SKM-1 treated with dmso at 0.1 percent for 144 hours (cell line): ENCODE measurements at regions not wholly inside any gene's neighbourhood (a gene's known extent, or its start where the extent isn't known, plus 50 kb on each side); places are given as distances from the start of the nearest gene placed in this dataset.
"Not testable (repeated sequence)": the region's sequence is repeated elsewhere in the genome, so short reads cannot be mapped to it uniquely, and the experiment has no call there.

Source experiments
- DNase-seq: peaks from one replicate; lab custom pipeline; 2025; ENCODE audit not compliant: unreplicated experiment; lab: John Stamatoyannopoulos, UW

DNA sequence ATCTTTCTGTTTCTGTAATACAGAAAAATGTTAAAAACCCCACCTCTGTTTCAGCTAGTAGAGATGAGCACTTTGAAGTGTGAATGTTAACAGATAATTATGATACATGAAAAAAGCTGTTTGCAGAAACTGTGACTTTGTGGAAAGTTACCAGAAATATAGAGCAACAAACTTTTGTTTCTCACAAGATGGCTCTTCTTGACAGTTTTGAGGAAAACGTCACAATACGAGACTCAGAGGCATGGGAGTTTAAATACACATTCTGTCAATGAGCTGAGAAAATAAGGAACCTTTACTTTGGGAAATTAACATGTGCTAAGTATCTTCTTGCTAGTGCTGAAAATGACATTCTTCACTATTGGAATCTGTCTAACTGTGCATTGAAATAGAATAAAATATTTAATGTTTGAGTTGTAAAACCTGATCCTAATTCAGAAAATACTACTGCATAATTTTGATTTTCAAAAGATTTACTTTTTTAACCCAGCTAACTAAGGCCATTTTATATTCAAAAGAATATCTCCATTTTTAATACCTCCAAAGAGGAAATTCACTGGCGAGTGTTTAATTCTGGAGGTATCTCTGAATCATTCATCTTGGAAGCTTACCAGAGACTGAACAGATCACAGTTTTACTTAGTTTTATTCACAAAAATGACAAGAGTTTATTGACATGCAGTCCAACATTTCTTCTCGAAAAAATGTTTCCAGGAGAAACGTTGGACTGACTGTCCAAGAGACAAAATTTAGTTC lies 308.9 kb upstream of the LRFN5 start:
- no peak for DNase-seq

DNA sequence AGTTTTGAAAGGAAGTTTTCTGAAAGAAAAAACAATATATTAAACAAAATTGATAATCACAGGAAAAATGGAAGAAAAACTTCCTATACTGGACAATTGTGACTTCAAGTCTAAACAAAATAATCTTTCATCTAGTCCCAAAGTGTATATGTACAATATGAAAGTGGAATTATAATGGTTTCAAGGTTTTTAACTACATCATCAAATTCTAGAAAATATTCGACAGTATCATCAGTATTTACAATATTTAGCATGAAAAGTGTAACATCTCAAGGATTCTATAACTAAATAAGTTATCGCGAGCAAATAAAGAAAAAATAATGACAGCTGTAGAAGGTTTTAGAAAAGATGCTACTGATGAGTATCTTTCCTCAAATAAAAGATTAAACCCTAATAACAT lies 310.9 kb upstream of the LRFN5 start:
- DNase-seq, result no peak

DNA sequence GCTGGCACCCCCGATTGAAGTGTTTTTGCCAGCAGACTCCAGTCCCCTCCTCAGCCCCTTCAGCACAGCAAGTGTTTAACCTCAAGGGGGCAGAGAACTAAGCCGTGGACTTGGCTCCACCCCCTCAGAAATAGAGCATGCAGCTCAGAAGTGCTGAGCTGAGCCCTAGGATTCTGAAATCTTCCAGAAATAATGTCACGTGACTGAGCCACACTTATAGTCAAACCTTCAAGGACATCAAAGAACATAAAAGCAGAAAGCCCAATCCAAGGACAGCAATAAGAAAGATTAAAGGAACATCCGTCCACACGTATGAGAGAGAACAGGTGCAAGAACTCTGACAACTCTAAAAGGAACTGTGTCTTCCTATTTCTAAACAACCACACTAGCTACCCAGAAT lies 317.7 kb upstream of the LRFN5 start:
- DNase-seq, result no peak

DNA sequence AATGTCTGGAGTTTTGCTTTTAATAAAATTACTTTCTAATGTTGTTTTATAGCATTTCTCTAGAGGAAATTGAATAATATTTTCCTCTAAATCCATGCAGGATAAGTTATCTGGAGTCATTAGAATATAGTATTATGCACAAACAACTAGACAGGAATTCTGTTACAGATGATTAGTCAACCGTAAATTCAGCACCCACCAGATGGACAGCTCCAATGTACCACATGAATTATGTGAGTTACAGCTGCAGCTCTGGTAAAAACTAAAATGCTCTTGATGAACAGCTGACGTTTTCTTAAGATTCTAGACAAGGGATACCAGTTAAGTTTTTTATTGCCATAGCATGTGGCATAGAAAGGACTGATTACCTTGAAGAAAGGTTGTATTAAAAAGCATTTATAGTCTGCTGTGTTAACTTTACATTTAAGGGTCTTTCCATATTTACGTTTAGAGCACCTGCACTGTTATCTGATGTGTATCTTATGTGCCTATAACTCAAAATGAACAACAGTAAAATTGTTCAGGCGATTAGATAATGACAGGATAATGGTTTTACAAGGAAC lies 321.4 kb upstream of the LRFN5 start:
- DNase-seq, result no peak

DNA sequence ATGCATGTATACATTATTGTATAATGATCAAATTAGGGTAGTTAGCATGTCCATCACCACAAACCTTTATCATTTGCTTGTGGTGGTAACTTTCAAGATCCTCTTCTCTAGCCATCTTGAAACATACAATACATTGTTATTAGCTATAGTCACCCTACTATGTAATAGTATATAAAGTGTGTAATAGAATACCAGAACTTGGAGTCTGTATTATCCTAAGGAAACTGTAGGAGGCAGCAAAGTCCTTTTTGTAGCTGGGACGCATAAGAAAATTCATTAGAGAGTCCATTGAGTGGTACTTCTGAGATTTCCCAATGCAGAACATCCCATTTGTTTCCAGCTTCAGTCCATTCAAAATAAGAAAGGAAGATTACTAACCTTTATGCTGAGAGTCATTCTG lies 325.9 kb upstream of the LRFN5 start:
- DNase-seq, result no peak

DNA sequence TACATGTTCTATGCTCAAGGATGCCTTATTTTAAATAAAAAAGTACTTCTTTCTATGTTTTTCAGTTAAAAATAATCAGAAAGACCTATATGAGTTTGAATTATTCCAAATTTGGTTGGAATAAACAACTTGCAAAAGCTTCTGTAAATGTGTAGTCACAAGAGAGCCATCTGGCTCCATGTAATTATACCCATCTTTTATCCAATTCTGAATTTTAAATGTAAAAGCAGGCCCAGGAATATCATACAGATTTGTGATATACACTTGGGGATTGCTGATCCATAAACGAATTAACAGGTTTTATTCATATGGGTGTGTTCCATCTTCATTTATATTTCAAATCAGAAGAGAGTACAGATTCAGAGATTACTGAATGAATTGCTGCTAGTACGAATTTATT lies 329.2 kb upstream of the LRFN5 start:
- no peak for DNase-seq

DNA sequence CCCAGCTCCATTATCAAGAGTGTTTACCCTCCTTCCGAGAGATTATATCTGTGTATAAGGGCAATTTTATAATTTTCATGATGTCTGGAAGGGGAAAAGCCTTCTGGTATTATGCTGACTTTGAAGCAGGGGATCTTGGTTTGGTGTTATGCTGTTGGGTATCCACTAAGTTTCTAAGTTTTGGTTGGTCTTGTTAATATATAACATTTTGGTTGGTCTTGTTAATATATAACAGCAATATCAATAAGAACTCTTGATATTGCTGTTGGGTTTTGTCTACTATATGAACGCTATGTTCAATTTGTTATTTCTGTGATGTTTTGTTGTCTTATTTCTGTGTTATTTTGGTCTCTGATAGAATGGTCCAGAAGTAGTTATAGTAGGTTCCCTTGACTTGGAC lies 349.2 kb upstream of the LRFN5 start:
- DNase-seq, result no peak

DNA sequence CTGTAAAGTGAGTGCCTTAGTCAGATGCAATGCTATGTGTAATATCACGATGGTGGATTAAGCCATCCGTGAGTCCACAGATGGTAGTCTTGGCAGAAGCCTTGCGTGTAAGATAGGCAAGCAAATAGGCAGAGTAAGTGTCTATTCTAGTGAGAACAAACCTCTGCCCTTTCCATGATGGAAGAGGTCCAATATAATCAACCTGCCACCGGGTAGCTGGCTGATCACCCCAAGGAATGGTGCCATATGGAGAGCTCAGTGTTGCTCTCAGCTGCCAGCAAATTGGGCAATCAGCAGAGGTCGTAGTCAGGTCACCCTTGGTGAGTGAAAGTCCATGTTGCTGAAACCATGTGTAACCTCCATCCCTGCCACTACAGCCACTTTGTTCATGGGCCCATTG lies 371.2 kb upstream of the LRFN5 start:
- no peak for DNase-seq

DNA sequence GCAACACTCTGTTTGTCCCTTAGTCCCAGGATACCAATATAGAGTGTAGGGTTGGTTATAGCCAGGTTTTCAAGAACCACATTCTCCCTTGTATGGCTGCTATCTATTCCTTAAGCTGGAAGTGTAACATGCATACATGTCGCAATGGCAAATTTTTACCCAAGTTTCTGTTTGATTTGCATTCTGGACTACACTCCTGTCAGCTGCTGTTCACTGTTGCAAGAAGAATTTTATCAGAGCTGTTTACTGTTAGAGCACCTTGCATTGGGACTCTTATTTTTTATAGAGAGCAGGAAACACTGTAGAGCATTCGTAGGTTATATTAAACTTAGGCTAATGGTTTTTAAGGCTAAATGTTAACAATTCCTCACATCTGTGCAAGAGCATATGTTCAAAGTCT lies 376.0 kb upstream of the LRFN5 start:
- DNase-seq, result no peak

DNA sequence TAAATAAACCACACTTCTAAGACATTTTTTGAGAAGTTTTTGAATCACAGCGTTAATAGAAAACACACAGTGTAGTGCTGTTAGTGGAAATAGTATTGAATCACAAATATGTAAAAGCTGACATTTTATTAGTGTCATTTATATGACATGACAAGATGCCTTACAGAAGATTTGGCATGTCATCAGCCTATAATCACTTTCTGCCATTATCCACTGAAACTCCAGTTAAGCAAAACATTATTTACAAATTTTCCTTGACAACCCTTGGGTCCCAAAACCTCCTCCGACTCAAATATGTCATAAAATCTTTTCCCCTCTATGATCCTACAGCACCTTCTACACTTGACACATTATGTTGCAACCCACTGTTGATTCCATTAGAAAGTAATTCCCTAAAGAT lies 376.9 kb upstream of the LRFN5 start:
- no peak for DNase-seq

DNA sequence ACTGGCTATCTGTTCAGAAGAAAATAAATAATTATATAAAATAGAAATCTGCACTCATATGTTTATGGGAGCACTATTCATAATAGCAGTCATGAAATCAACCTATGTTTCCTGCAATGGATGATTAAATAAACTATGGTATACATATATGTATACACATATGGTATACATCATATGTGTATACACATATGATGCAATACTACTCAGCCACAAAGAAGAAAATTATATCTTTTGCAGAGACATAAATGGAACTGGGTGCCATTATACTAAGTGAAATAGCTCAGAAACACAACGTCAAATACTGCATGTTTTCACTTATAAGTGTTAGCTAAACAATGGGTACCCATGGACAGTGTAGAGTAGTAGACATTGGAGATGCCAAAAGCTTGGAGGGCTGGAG lies 381.2 kb upstream of the LRFN5 start:
- no peak for DNase-seq

DNA sequence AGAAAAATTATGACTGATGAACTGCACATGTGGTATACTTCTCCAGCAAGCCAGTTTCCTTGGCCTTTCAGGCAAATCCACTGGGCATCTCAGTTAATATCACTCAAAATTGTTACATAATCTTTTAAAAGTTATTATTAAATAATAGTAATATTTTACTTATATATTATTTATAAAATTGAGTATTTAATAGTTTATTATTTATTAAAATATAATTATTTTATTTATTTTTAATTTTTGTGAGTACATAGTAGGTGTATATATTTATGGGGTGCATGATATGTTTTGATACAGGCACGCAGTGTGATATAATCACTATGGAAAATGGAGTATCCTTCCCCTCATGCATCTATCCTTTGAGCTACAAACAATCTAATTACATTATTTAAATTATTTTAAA lies 384.1 kb upstream of the LRFN5 start:
- no peak for DNase-seq

DNA sequence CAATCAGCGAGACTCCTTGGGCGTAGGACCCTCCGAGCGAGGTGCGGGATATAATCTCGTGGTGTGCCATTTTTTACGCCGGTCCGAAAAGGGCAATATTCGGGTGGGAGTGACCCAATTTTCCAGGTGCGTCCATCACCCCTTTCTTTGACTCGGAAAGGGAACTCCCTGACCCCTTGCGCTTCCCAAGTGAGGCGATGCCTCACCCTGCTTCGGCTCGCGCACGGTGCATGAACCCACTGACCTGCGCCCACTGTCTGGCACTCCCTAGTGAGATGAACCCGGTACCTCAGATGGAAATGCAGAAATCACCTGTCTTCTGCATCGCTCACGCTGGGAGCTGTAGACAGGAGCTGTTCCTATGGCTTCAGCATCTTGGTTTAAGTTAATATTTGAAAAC lies 391.7 kb upstream of the LRFN5 start:
- not testable (repeated sequence) for DNase-seq

DNA sequence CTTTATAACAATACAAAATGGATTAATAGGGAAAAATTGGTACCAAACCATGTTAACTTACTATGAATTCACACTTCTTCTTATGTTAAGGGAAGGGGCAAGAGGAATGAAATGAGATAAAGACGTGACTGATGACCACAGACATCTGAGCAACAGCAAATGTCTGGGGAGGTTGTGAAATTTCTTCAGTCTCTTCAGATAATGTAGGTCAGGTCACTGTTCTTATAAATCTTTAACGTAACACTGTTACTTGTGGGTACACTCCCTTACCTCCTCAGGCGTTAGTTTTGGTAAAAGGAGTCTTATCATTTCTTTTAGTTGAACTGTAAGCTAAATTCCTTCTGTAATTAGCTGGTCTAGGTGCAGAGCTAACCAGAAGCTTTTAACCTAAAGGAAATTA lies 405.0 kb upstream of the LRFN5 start:
- DNase-seq, result no peak

DNA sequence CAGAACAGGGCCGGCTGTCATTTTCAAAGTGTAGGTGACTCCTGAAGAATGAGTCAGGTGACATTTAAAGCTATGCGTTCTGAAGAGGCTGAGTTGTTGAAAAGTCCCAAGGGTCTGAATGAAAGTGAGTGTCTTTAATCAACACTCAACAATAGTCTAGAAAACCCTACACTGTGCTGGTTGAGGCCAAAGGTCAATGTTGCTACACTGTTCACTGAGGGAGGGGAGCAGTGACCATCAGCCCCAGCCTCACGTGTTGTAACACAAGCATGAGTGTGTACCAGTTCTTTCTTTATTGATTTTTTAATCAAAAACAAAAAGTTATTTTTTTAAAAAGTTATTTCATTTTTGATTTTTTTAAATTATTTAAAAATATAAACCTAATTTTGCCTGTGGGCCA lies 418.8 kb upstream of the LRFN5 start:
- no peak for DNase-seq

DNA sequence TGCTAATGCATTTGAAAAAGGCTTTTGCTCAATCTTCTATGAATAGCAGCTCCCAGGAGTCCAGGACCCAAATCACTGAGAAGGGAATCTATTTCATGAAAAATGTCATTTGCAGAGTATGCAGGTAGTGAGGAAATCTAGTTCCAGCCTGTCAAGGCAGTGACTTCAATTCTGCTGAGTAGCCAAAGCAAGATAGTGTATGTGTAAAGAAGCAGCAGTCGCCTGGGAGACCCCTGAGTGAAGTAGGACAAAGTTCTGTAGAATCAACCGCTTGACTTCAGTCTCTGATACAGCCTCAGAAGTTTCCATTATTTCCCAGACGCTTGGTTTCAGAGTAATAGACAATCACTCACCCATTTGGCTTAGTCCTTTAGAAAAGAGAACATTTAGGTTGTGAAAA lies 435.6 kb upstream of the LRFN5 start:
- DNase-seq, result no peak

DNA sequence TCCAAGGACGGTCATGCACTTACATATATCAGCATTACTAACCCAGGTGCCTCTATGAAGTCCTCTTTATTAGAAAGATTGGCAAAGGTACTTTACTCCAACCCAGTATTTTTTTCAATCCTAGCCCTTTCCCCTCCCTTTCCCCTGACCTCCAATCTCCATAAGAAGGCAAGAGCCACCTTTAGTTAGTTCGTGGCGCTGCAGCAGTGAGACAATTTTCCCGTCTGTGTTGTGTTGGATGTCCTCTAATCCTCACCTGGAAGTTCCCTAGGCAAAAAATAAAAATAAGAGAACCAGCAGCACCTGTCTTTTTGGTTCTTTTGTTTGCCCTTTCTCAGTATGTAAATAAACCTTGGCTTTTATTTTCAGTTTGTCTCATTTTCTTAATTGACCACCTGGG lies 439.6 kb upstream of the LRFN5 start:
- DNase-seq, result no peak

DNA sequence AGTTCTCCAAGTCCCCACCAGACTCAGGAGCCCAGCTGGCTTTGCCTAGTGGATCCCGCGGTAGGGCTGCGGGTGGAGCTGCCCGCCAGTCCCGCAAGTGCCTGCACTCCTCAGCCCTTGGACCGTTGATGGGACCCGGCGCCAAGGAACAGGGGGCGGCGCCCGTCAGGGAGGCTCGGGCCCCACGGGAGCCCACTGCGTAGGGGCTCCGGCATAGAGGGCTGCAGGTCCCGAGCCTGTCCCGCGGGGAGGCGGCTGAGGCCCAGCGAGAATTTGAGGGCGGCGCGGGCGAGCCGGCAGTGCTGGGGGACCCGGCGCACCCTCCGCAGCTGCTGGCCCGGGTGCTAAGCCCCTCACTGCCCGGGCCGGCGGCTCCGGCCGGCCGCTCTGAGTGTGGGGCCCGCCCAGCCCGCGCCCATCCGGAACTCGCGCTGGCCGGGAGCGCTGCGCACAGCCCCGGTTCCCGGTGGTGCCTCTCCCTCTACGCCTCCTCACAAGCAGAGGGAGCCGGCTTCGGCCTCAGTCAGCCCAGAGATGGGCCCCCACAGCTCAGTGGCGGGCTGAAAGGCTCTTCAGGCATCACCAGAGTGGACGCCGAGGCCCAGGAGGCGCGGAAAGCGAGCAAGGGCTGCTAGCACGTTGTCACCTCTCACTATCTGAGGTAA lies 452.4 kb upstream of the LRFN5 start:
- DNase-seq, result no peak

DNA sequence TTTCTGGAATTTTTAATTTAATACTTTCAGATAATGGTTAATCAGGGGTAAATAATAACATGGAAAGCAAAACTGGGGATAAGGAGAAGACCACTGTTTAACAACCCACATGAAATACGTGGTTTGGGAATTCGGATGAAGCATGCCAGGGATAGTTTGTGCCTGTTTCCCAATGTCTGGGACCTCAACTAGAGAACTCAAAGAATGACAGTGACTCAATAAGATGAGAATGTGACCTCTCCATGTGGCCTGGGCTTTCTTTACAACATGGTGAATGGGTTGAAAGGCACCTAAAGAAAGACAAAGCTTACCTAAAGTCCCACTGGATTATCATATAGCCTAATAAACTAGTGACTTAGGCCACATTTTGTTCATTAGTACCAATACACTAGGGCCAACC lies 460.3 kb upstream of the LRFN5 start:
- DNase-seq, result no peak

DNA sequence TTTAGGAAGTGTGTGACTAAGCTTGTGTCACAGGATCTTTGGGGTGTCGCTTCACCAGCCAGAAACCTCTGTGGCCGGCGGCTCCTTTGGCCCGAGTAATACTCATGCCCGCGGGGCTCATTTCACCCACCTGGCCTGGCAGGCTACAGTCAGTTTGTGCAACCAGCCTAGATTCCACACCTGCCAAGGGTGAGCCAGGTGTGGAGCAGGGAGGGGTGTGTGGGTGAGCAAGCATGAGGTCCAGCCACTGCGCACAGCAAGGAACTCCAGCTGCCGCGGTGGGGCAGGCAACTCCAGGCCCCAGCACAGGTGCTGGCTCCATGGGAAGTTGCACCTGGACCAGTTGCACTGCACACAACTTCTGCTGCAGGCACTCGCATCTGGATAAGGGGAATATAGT lies 462.3 kb upstream of the LRFN5 start:
- DNase-seq, result no peak

DNA sequence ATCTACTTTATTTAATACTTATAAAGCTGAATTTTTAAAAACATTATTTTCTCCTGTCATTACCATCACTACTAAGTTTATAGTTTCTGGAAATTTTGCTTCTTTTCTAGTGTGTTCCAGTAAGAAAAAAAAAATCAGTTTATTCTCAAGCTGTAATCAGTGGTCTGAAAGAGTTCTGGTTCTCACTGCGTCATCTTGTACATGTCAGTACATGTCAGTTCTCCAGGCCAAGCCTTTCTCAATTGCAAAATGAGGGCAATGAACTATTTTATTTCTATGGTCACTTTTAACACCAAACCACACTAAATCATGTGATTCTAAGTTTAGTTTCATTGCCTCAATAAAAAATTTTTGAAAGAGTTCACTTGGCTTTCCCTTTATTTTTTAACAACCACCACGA lies 468.9 kb upstream of the LRFN5 start:
- DNase-seq, result no peak

DNA sequence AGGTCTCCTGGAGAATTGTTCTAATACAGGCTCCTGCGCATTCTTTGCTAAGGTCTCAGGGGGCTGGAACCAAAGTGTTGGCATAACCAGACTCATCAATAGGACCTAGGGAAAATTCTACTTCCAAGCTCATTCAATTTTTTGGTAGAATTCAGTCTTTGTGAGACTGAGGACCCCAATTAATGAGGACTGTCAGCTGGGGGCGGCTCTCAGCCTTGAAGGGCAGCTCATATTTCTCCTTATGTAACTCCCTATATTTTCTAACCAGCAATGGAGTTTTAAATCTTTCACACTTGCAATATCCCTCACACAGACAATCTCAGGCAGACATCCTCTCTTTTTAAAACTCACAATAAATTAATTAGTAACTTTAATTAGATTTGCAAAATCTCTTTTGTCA lies 476.4 kb upstream of the LRFN5 start:
- DNase-seq, result no peak

DNA sequence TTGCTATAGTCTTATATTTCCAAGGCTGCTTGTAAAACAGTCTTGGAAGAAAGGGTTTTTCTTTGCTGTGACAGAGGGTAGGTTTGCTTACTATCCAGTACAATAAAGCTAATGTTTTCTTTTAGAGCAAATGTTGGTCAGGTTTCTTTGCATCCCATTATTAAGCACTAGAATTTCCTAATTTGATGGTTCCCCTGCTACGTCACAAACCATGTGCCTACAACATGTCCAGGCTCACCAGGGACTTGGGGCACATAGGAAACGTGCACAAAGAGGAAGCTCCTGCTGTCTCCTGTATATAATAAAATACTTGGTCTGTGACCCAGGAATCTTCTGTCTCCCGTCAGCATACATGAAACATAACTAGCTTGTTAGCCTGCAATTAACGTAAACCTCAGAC lies 486.3 kb upstream of the LRFN5 start:
- DNase-seq, result no peak
